HG02759 (cell line): ENCODE measurements at regions not wholly inside any gene's neighbourhood (a gene's known extent, or its start where the extent isn't known, plus 50 kb on each side); places are given as distances from the start of the nearest gene placed in this dataset.

Experiments
- ATAC-seq: cut with Tn5 transposase; IDR thresholded peaks from one replicate; pipeline ENCODE4 v1.9.1; 2021; ENCODE audit warnings: mild to moderate bottlenecking, moderate library complexity; ENCODE audit not compliant: unreplicated experiment

GRCh38 chr16:62676306-62676705 lies 640.1 kb upstream of the CDH8 start:
- no peak for ATAC-seq

GRCh38 chr16:62665269-62665668 lies 629.0 kb upstream of the CDH8 start:
- ATAC-seq, result no peak

- no peak for ATAC-seq
These were observed 628.3 kb upstream of the CDH8 start for GRCh38 chr16:62664566-62664965.

GRCh38 chr16:62661435-62661834 lies 625.2 kb upstream of the CDH8 start:
- ATAC-seq, result no peak

GRCh38 chr16:62657116-62657515 lies 620.9 kb upstream of the CDH8 start:
- no peak for ATAC-seq

- no peak for ATAC-seq
These were observed 616.3 kb upstream of the CDH8 start for GRCh38 chr16:62652441-62653120.

- no peak for ATAC-seq
These were observed 612.0 kb upstream of the CDH8 start for GRCh38 chr16:62648256-62648655.

- ATAC-seq, result no peak
These were observed 608.0 kb upstream of the CDH8 start for GRCh38 chr16:62644030-62644812.

GRCh38 chr16:62642677-62643076 lies 606.4 kb upstream of the CDH8 start:
- ATAC-seq, result no peak

GRCh38 chr16:62639890-62640289 lies 603.7 kb upstream of the CDH8 start:
- no peak for ATAC-seq

GRCh38 chr16:62638964-62639870 lies 603.0 kb upstream of the CDH8 start:
- ATAC-seq, result no peak

- no peak for ATAC-seq
These were observed 602.2 kb upstream of the CDH8 start for GRCh38 chr16:62638324-62638911.

- no peak for ATAC-seq
These were observed 589.1 kb upstream of the CDH8 start for GRCh38 chr16:62625326-62625725.

- ATAC-seq, result no peak
These were observed 584.0 kb upstream of the CDH8 start for GRCh38 chr16:62620275-62620674.

- no peak for ATAC-seq
These were observed 579.3 kb upstream of the CDH8 start for GRCh38 chr16:62615526-62615925.

GRCh38 chr16:62610291-62610690 lies 574.1 kb upstream of the CDH8 start:
- ATAC-seq, result no peak

GRCh38 chr16:62602790-62603189 lies 566.6 kb upstream of the CDH8 start:
- no peak for ATAC-seq

GRCh38 chr16:62597875-62598274 lies 561.6 kb upstream of the CDH8 start:
- ATAC-seq, result no peak

GRCh38 chr16:62596584-62596983 lies 560.3 kb upstream of the CDH8 start:
- no peak for ATAC-seq

GRCh38 chr16:62596125-62596524 lies 559.9 kb upstream of the CDH8 start:
- no peak for ATAC-seq
